ENCODE measurements at regions not wholly inside any gene's neighbourhood (a gene's known extent, or its start where the extent isn't known, plus 50 kb on each side); places are given as distances from the start of the nearest gene placed in this dataset.
"Not testable (repeated sequence)": the region's sequence is repeated elsewhere in the genome, so short reads cannot be mapped to it uniquely, and the experiment has no call there.

- DNase-seq = no peak
Observed at GRCh38 chr6:158920311-158920905, 79.6 kb downstream of the RSPH3 start.

DNA sequence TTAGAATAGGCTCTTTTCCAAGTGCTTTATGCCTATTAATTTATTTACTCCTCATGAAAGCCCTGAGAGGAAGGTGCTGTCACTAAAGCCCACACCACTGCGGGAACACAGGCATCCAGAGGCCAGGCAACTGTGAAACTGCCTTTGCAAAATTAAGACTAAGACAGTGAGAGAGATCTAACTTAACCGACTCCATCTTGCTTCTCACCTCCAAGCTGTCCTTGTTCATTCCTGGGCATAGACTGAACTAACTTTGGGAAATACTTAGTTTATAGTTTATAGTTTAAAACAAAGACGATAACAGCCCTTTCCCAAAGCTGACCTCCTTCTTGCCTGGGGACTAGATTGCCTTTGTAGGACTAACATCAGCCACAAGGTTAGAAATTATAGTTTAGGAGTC is 80.1 kb downstream of the RSPH3 start:
- DNase-seq = no peak

DNA sequence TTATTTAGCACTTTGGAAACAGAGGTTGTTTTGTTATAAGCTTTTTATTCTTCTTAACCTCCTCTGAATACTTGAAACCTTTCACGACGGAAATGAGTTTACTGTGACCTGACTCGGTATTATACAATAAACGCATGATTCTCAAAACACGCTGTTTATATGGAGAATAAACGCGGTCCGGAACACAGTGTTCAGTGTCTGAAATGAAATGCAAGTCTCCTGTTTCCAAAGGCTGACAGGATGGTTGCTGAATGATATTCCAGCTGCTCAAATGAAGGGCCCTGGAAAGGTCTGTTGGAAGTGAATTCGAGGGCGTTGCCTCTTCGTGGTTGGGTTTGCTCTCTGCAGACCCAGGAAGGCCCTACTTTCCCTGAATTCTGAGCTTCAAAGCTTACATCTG is 83.4 kb downstream of the RSPH3 start:
- no peak for DNase-seq

DNA sequence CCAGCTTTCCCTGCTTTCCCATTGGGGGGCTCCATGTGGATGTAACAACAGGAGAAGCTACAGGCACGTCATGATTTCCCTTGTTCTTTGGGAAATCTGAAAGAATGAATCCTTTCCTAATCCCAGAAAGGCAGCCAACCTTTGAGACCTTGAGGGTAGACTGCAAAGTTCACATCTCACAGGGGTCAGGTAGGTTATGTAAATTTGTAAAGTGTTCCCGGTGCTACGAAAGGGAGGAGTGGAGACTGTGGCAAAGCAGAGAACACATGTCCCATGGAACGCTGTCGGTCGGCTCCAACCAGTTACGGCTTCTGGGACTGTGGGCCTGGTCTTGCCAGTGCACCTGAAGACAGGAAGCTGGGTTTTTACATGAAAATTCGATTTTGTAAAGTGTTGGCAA is 85.1 kb downstream of the RSPH3 start:
- no peak for DNase-seq

- no peak for DNase-seq
Observed at GRCh38 chr6:158913580-158913979, 86.4 kb downstream of the RSPH3 start.

DNA sequence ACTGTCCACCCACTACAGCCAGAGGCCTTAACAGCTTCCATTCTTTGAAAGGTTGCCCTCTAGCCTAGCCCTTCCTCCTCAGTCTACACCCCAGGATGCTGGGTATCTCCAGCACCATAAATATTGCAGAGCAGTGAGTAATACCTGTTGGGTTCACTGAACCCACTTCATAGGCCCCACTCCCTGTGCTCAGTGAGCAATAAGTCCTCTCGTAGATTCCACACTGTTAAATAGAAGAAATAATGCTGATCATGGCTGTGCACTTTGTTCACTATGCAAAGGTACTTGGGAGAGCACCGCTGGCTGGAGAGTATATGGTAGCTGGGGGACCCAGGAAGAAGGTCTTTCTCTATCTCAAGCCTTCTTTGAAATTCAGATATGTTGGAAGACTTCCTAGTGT is 87.3 kb downstream of the RSPH3 start:
- no peak for DNase-seq

DNA sequence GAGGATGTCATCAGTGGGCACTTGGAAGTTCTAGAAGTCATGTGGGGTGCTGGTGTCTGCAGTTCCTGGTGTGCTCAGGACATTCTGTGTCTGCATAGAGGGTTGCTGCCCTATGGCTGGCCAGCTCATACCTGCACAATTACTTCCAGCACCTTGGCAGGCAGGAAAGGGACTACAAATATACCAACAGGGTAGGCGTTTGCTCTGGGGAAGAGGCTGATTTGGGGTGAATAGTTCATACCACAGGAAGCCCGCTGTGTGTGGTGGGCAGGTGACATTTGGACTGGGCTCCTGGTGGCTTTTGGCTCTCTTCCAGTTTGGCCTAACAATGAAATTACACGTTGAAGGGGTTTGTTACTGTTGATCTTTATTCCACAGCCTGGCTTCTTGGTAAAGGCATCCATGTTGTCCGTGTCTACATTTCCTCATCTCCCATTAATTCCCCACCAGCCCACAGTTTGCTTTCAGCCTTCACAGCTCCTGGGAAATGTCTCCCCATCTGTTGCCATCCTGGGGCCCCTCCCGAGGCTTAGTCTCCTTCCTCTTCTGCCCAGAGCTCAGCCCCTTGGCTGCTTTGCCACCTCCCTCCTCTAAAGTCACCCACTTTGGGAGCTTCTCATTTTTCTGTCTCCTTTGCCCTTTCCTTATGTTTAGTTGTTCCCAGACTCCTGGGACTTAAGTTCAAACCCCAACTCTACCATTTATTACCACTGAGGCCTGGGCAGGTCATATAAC is 88.1 kb downstream of the RSPH3 start:
- no peak for DNase-seq

GRCh38 chr6:158910484-158911440 is 89.2 kb downstream of the RSPH3 start:
- DNase-seq = no peak

- no peak for DNase-seq
Observed at GRCh38 chr6:158909938-158910337, 90.1 kb downstream of the RSPH3 start.

GRCh38 chr6:158908606-158909005 is 89.4 kb upstream of the EZR start:
- no peak for DNase-seq

GRCh38 chr6:158907931-158908330 is 88.8 kb upstream of the EZR start:
- DNase-seq = no peak

GRCh38 chr6:158906926-158907325 is 87.8 kb upstream of the EZR start:
- no peak for DNase-seq

GRCh38 chr6:158905277-158905676 is 86.1 kb upstream of the EZR start:
- no peak for DNase-seq

- DNase-seq = no peak
Observed at GRCh38 chr6:158903801-158904200, 84.6 kb upstream of the EZR start.

DNA sequence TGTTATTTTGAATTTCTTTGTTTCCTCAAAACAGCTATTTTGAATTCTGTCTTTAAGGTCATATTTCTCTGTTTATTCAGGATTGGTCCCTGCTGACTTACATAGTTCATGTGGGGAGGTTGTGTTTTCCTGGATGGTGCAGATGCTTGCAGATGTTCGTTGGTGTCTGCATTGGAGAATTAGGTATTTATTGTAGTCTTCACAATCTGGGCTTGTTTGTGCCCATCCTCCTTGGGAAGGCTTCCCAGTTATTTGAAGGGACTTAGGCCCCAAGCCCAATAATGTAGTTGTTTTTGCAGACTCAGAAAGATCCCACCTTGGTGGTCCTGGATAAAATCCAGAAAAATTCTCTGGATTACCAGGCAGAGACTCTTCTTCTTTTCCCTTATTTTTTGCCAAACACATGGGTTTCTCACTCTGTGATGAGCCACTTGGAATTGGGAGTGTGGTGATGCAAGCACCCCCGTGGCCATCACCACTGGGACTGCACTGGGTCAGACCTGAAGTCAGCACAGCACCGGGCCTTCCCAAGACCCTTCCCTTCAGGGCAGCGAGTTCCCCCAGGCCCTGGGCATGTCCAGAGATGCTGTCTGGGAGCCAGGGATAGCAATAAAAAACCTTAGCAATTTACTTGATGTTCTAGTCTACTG is 81.6 kb upstream of the EZR start:
- no peak for DNase-seq

DNA sequence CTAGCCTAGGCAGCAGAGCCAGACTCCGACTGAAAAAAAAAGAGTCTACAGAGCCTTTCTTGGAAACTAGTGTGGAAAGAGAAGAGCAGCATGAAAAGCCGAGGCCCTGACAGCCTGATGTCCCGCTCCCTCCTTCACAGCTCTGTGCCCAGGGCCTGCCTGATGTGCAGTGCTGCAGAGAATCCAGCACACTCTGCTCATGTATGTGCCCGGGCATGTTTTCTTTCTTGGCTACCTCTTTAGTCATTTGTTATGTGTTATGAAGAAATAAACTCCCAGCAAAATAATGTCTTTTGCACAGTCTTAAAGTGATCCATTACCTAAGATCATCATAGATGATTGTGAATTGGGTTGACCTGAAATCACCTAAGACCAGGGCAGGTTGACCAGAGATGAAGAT is 78.1 kb upstream of the EZR start:
- DNase-seq = no peak

GRCh38 chr6:158895661-158896060 is 76.5 kb upstream of the EZR start:
- no peak for DNase-seq

GRCh38 chr6:158894193-158894592 is 75.0 kb upstream of the EZR start:
- DNase-seq = no peak

DNA sequence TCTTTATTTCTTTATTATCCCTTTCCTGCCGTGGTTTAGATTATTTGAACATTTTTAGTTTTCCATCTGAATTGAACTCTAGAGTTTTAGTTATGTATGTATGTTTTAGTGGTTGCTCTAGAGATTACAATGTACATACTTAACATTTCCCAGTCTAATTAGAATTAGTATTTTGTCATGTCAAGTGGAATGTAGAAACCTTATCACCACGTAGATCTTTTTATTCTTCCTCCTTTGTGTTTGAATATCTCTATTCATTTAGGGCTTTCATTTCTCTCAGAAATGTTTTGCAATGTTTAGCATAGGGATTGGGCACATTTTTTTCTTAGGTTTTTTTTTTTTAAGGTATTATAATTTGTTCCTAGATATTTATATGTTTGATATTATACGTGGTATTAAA is 73.1 kb upstream of the EZR start:
- no peak for DNase-seq

- DNase-seq = not testable (repeated sequence)
Observed at GRCh38 chr6:158891560-158891959, 72.4 kb upstream of the EZR start.

DNA sequence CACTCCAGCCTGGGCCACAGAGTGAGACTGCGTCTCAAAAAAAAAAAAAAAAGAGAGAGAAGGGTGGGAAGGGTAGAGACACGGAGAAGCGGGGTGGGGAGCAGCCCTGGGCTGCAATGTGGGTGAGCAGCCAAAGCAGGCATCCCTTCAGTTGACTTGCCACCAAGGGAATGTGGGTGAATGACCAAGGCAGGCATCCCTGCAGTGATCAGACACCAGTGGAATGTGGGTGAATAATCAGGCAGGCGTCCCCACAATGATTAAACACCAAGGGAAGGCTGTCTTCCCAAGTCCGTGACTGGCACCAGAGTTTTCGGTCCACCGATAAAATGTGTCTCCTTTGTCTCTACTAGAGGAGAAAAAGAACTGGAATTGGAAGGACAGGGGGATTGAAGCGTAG is 69.0 kb upstream of the EZR start:
- DNase-seq = not testable (repeated sequence)

- not testable (repeated sequence) for DNase-seq
Observed at GRCh38 chr6:158886346-158886977, 67.3 kb upstream of the EZR start.

DNA sequence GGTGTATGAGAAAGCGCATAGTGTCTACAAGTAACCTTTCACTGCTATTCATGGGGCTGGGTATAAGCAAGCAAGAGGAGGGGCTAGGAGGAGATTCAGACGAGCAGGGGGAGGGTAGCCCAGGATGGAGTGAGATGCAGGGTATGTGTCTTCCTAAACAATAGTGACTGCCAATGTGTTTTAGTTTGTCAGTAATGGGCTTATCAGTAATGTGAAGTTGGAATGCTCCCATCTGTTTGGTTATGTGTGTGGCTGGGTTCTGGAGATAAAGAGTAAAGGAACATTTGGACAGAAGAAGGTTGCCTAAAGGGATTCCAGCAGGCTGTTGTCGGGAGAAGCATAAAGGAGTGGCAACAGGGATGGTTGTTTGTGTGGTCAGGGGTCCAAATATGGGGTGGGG is 62.7 kb upstream of the EZR start:
- not testable (repeated sequence) for DNase-seq

Data from GDM1 (cell line).